AG04450 (cell line): ENCODE measurements at regions not wholly inside any gene's neighbourhood (a gene's known extent, or its start where the extent isn't known, plus 50 kb on each side); places are given as distances from the start of the nearest gene placed in this dataset.

Source experiments
- CTCF ChIA-PET: fragments of 300-600, 350-600 bp; formaldehyde crosslinking; extraction: SDS; loops from one replicate; lab custom pipeline; 2022; ENCODE audit warnings: antibody characterized with exemption, inconsistent platforms; lab: Charles Lee
- POLR2A ChIA-PET: fragments of 350-600 bp; formaldehyde crosslinking; extraction: SDS; loops from one replicate; lab custom pipeline; 2021; ENCODE audit warnings: antibody characterized with exemption, inconsistent platforms; lab: Yijun Ruan, JAX
- DNase-seq: peaks from one replicate; pipeline ENCODE4 v3.0.0-alpha.2; 2011; ENCODE audit warnings: low read depth, low spot score
- H3K27ac ChIP-seq: one replicate; pipeline ENCODE4 v1.5.1; 2012; ENCODE audit warnings: low read depth, low read length, control low read depth
- H3K27me3 ChIP-seq: one replicate; pipeline ENCODE4 v1.6.0; 2012; ENCODE audit warnings: low read length; ENCODE audit not compliant: control insufficient read depth, insufficient read depth
- H3K4me3 ChIP-seq: 2 replicates; pipeline ENCODE4 v1.5.1; 2011; ENCODE audit warnings: mild to moderate bottlenecking, low read depth, low read length, control low read depth
- H3K9me3 ChIP-seq: 2 replicates; pipeline ENCODE4 v1.5.1; 2012; ENCODE audit warnings: low read length; ENCODE audit not compliant: control insufficient read depth, insufficient read depth
- TF ChIP-seq, protein P1 (sequence below): IDR thresholded peaks from 2 replicates; pipeline ENCODE4 v1.5.1; 2011; ENCODE audit warnings: low read depth, low read length, control low read depth, inconsistent platforms

DNA sequence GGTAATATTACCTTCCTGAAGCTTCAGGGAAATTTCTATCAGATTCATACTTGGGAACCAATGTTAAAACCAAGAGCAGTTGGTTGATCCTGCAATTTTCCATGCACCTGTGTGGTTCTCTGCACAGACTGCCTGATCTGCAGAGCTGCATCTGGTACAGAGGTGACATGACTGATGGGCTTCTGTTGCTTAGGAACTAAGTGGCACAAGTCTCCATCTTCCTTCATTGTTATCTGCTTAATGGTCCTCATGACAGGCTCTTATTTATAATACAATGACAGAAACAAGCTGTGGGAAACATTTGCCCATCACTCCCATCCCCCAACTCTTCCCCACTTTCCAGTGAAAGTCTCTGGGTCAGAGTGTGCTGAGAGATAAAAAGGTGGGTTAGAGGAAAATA, 799.1 kb downstream of the TAF11L14 start:
- CTCF ChIA-PET: no interaction called here
- DNase-seq: no peak
- TF ChIP-seq, protein P1, sequence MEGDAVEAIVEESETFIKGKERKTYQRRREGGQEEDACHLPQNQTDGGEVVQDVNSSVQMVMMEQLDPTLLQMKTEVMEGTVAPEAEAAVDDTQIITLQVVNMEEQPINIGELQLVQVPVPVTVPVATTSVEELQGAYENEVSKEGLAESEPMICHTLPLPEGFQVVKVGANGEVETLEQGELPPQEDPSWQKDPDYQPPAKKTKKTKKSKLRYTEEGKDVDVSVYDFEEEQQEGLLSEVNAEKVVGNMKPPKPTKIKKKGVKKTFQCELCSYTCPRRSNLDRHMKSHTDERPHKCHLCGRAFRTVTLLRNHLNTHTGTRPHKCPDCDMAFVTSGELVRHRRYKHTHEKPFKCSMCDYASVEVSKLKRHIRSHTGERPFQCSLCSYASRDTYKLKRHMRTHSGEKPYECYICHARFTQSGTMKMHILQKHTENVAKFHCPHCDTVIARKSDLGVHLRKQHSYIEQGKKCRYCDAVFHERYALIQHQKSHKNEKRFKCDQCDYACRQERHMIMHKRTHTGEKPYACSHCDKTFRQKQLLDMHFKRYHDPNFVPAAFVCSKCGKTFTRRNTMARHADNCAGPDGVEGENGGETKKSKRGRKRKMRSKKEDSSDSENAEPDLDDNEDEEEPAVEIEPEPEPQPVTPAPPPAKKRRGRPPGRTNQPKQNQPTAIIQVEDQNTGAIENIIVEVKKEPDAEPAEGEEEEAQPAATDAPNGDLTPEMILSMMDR: no peak
- Histone ChIP-seq H3K4me3 (no peak overlapping the region), H3K9me3 (peaks cover 9% of the 10 kb centered on the region; the same call in 1 of the 2 replicates), H3K27ac (no peak overlapping the region), H3K27me3 (no peaks in the 10 kb centered on the region)
- POLR2A ChIA-PET: no interaction called here

DNA sequence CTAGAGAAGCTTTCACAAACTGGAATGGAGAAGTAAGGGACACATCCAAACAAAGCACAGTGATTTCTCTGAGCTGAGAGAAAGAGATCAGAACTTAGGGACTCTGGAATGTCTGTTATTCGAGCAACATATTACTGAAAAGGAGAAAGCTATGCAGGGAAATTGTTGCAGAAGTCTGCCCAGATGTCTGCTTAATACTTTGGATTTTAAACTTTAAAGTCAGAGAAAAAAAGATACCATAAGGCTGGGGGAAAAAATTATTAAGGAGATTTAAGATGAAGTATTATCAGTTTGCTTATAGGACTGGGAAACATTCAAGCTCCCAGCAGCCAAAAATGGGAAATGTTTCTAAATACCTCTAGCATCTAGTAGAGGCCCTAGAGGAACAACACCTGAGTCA, 803.9 kb downstream of the TAF11L14 start:
- ChIA-PET CTCF (interaction anchor here (0.5 kb wide), 1 partner anchor 234 kb away, joined by 9 read pairs; no protein-coding TSS in a partner anchor), POLR2A (no interaction called here)
- no peaks in the 10 kb centered on the region for H3K27me3 ChIP-seq
- no peak overlapping the region for H3K4me3 ChIP-seq
- no peak overlapping the region for H3K27ac ChIP-seq
- H3K9me3 ChIP-seq: peaks cover 6% of the 10 kb centered on the region; the same call in 1 of the 2 replicates
- DNase-seq: no peak
- TF ChIP-seq, protein P1: no peak

DNA sequence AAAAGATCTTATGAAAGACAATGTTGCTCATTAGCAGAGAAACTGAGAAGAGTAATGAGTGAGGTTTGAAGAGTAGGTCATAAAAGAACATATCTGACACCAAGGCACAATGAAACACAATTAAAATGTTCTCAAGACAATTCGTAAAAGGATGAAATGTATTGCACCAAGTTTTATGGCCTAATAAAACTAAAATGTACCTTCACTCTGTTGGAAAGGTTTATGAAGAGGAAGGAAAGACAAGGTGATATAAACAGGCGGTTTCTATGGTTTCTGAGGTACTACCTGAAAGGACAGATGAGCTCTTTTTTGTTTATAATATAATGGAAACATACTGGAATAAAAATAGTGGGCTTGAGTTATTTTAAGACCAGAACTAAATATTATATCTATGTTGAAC, 821.3 kb downstream of the TAF11L14 start:
- no peak for DNase-seq
- TF ChIP-seq, protein P1: no peak
- peaks cover 3% of the 10 kb centered on the region; the same call in 1 of the 2 replicates for H3K9me3 ChIP-seq
- CTCF ChIA-PET: no interaction called here
- POLR2A ChIA-PET: no interaction called here
- H3K27me3 ChIP-seq: no peaks in the 10 kb centered on the region
- no peak overlapping the region for H3K4me3 ChIP-seq
- H3K27ac ChIP-seq: no peak overlapping the region

DNA sequence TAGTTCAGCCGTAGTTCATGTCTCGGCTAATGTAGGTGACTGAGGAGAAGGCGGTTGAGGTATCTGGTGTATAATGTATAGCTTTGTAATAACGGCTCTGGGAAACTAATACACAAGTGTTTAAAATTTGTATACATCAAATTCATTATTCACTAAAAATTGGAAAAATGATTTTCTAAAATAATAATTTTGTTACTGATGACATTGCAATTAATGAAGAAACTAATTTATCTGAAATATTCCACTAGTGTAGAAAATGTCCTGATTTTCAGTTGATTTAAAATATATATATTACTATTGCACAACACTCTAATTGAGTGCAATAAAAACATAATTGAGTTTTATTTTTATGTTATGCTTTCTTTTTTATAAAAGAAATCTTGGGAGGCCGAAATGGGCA, 823.0 kb downstream of the TAF11L14 start:
- no peak for DNase-seq
- Histone ChIP-seq H3K4me3 (no peak overlapping the region), H3K27ac (no peak overlapping the region), H3K27me3 (no peaks in the 10 kb centered on the region), H3K9me3 (peaks cover 3% of the 10 kb centered on the region; the same call in 1 of the 2 replicates)
- CTCF ChIA-PET: no interaction called here
- TF ChIP-seq, protein P1: no peak
- POLR2A ChIA-PET: no interaction called here

DNA sequence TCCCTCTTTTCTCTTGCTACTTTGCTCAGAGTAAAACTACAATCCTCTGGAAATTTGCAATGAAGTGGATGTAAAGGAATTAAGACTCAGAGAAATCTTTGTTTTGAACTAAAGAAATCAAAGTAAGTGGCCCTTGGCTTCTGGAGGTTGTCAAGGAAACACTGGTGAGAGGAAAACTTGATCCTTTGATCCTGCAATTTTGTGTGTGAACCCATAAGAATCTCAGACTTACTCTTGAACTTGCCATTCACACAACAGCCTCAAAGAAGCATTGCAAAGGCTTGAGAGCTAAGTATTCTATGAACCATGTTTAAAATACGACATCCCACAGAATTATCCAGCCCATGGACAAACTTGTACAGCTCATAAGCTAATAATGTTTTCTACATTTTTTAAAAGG, 827.5 kb downstream of the TAF11L14 start:
- H3K27me3 ChIP-seq: no peaks in the 10 kb centered on the region
- TF ChIP-seq, protein P1: no peak
- no peak for DNase-seq
- H3K9me3 ChIP-seq: peaks cover 3% of the 10 kb centered on the region; the same call in 1 of the 2 replicates
- H3K27ac ChIP-seq: no peak overlapping the region
- no peak overlapping the region for H3K4me3 ChIP-seq
- ChIA-PET CTCF (no interaction called here), POLR2A (no interaction called here)
